ENCODE measurements at regions not wholly inside any gene's neighbourhood (a gene's known extent, or its start where the extent isn't known, plus 50 kb on each side); places are given as distances from the start of the nearest gene placed in this dataset.

DNA sequence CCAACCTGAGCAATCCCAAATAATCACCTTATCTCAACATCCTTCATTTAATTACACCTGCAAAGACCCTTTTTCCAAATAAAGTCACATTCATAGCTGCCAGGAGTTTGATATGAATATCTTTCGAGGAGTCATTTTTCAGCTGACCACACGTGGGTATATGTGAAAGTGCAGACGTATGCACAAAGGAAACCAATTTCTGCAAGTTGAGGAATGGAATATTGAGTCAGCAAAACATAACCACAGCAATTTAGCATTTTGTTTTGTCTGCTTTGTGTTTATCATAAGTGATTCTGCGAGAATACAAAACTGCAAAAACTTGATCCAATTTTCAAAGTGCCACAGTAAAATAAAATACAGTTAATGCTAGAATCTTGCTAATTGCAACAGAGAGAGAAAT, 295.9 kb downstream of the SUCLA2 start:
- Mint-ChIP-seq H3K9me3 (peaks cover 0 to 3% of the 10 kb centered on the region in 2 experiments; a peak in 2 of 5 replicates), H3K4me1 (no peaks in the 10 kb centered on the region), H3K27me3 (ENCODE audit: low read depth) (no peaks in the 10 kb centered on the region), H3K4me3 (no peak overlapping the region), H3K27ac (no peak overlapping the region), H3K36me3 (ENCODE audit: insufficient read depth in 1 of 3, low read depth in 3 of 3) (no peaks in the 10 kb centered on the region)
- Histone ChIP-seq H2BK5ac (ENCODE audit: insufficient read length, low read length) (no peak overlapping the region), H3K4me1 (ENCODE audit: insufficient read depth, low read length) (no peaks in the 10 kb centered on the region), H3K14ac (ENCODE audit: insufficient read depth, low read length) (no peak overlapping the region), H4K8ac (replicated peaks; ENCODE audit: insufficient read length, low read depth, low read length) (no peak overlapping the region), H3K23ac (ENCODE audit: insufficient read length, low read depth, low read length) (no peak overlapping the region), H3K79me2 (ENCODE audit: insufficient read depth, low read length) (no peaks in the 10 kb centered on the region), H3K27me3 (ENCODE audit: insufficient read depth, low read length) (no peaks in the 10 kb centered on the region), H3T11ph (ENCODE audit: low read length) (no peak overlapping the region), H4K20me1 (ENCODE audit: control insufficient read depth, insufficient read depth, insufficient read length) (no peaks in the 10 kb centered on the region), H3K27ac (ENCODE audit: insufficient read length, low read depth, low read length) (no peak overlapping the region), H2BK15ac (ENCODE audit: low read depth, low read length) (no peak overlapping the region), H2AFZ (ENCODE audit: low read length) (no peak overlapping the region), H2BK12ac (ENCODE audit: insufficient read length, low read depth, low read length) (no peak overlapping the region), H3K4me2 (ENCODE audit: insufficient read depth, insufficient read length, low read length) (no peak overlapping the region), H3K79me1 (ENCODE audit: insufficient read depth, low read depth, low read length, poor library complexity, severe bottlenecking) (no peaks in the 10 kb centered on the region), H2BK120ac (ENCODE audit: low read depth, low read length, poor library complexity, severe bottlenecking) (no peak overlapping the region), H3K23me2 (ENCODE audit: insufficient read length, low read depth, low read length, poor library complexity, severe bottlenecking) (no peaks in the 10 kb centered on the region), H3K9ac (ENCODE audit: extremely low read depth, insufficient read length, low read length) (no peak overlapping the region), H2BK20ac (ENCODE audit: low read depth, low read length, poor library complexity, severe bottlenecking) (no peak overlapping the region), H4K5ac (ENCODE audit: insufficient read length, low read depth, low read length) (no peak overlapping the region), H3K18ac (ENCODE audit: insufficient read length, low read depth, low read length) (no peak overlapping the region), H4K91ac (ENCODE audit: insufficient read length, low read depth, low read length) (no peak overlapping the region), H3K9me3 (ENCODE audit: control insufficient read depth, low read depth, low read length) (no peaks in the 10 kb centered on the region), H3K4ac (ENCODE audit: low read depth, low read length) (no peak overlapping the region), H2AK5ac (ENCODE audit: insufficient read length, low read length) (no peak overlapping the region), H3K56ac (ENCODE audit: insufficient read length, low read depth, low read length) (no peak overlapping the region)
- WGBS (ENCODE audit: extremely low coverage, insufficient read length, low lambda C conversion rate), result no CpG with 5 or more reads among the region's 4 CpGs
- no peak for DNase-seq
- TF ChIP-seq, protein P1, sequence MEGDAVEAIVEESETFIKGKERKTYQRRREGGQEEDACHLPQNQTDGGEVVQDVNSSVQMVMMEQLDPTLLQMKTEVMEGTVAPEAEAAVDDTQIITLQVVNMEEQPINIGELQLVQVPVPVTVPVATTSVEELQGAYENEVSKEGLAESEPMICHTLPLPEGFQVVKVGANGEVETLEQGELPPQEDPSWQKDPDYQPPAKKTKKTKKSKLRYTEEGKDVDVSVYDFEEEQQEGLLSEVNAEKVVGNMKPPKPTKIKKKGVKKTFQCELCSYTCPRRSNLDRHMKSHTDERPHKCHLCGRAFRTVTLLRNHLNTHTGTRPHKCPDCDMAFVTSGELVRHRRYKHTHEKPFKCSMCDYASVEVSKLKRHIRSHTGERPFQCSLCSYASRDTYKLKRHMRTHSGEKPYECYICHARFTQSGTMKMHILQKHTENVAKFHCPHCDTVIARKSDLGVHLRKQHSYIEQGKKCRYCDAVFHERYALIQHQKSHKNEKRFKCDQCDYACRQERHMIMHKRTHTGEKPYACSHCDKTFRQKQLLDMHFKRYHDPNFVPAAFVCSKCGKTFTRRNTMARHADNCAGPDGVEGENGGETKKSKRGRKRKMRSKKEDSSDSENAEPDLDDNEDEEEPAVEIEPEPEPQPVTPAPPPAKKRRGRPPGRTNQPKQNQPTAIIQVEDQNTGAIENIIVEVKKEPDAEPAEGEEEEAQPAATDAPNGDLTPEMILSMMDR (conservative IDR thresholded peaks at IDR 0.05), result no peak

Measured in H9 (cell line).